ENCODE measurements at regions not wholly inside any gene's neighbourhood (a gene's known extent, or its start where the extent isn't known, plus 50 kb on each side); places are given as distances from the start of the nearest gene placed in this dataset.

DNA sequence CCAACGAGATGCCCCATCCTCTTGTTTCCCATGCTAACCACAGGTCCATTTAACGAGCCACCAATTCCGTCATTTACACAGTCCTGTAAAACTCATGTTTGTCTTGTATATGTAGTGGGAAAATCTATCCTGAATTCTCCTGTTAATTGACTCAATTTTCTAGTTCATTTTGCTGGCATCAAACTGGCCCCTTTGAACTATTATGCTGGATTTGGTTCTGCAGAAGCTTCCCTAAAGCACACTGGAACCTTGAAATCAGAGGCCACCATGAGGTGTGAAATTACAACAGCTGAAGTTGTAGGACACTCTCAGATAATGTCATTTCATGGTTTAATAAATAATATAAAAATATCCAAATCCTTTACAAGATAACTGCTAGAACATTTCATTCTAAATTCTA lies 129.8 kb upstream of the AKR1E2 start:
- ChIA-PET POLR2A (no interaction called here), CTCF (interaction anchor here (0.7 kb wide), 1 partner anchor 20 kb away, joined by 3 read pairs; no protein-coding TSS in a partner anchor)
- Histone ChIP-seq H3K4me1 (ENCODE audit: control insufficient read depth, insufficient read depth, low read length) (no peaks in the 10 kb centered on the region), H3K36me3 (ENCODE audit: control insufficient read depth in 2 of 2, insufficient read depth in 1 of 2, low read length in 2 of 2) (no peaks in the 10 kb centered on the region), H3K9me3 (ENCODE audit: control insufficient read depth, insufficient read depth, low read depth, low read length) (no peaks in the 10 kb centered on the region), H3K4me3 (ENCODE audit: low read depth, low read length) (no peak overlapping the region), H3K27ac (ENCODE audit: extremely low read depth, low read depth, low read length) (no peak overlapping the region)
- no peak for TF ChIP-seq HIC1 (tag by site-specific recombination; IDR thresholded peaks at IDR 0.05)
- TF ChIP-seq ZNF239 (tag by site-specific recombination; IDR thresholded peaks at IDR 0.05) = no peak
- TF ChIP-seq ZNF701 (tag by site-specific recombination; IDR thresholded peaks at IDR 0.05) = no peak
- TF ChIP-seq ZNF561 (tag by site-specific recombination; IDR thresholded peaks at IDR 0.05; ENCODE audit: borderline replicate concordance) = no peak
- TF ChIP-seq, protein P1, sequence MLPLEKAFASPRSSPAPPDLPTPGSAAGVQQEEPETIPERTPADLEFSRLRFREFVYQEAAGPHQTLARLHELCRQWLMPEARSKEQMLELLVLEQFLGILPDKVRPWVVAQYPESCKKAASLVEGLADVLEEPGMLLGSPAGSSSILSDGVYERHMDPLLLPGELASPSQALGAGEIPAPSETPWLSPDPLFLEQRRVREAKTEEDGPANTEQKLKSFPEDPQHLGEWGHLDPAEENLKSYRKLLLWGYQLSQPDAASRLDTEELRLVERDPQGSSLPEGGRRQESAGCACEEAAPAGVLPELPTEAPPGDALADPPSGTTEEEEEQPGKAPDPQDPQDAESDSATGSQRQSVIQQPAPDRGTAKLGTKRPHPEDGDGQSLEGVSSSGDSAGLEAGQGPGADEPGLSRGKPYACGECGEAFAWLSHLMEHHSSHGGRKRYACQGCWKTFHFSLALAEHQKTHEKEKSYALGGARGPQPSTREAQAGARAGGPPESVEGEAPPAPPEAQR (tag by site-specific recombination; IDR thresholded peaks at IDR 0.05) = no peak
- TF ChIP-seq EGR2 (tag by site-specific recombination; IDR thresholded peaks at IDR 0.05; ENCODE audit: low read depth) = no peak
- no peak for TF ChIP-seq ZFHX2 (tag by site-specific recombination; conservative IDR thresholded peaks at IDR 0.05)
- TF ChIP-seq MYNN (tag by site-specific recombination; IDR thresholded peaks at IDR 0.05; ENCODE audit: borderline replicate concordance) = no peak
- TF ChIP-seq ZBTB48 (tag by site-specific recombination; IDR thresholded peaks at IDR 0.05) = no peak
- TF ChIP-seq ZNF302 (tag by site-specific recombination; IDR thresholded peaks at IDR 0.05; ENCODE audit: low read depth) = no peak
- TF ChIP-seq ZNF530 (tag by site-specific recombination; IDR thresholded peaks at IDR 0.05; ENCODE audit: low read depth) = no peak
- TF ChIP-seq ZNF555 (tag by site-specific recombination; conservative IDR thresholded peaks at IDR 0.05) = no peak
- TF ChIP-seq ZNF792 (tag by site-specific recombination; IDR thresholded peaks at IDR 0.05) = no peak

GRCh38 chr10:4693967-4694366 lies 132.0 kb upstream of the AKR1E2 start:
- ChIA-PET POLR2A (interaction anchor here (0.7 kb wide), 1 partner anchor 31 kb away, joined by 3 read pairs; no protein-coding TSS in a partner anchor), CTCF (interaction anchor here (0.5 kb wide), 1 partner anchor 12 kb away, joined by 3 read pairs; no protein-coding TSS in a partner anchor)
- TF ChIP-seq SP7 (tag by site-specific recombination; IDR thresholded peaks at IDR 0.05) (no peak), MEIS1 (CRISPR knock-in tag; IDR thresholded peaks at IDR 0.05; ENCODE audit: borderline replicate concordance) (no peak), ZNF146 (tag by site-specific recombination; IDR thresholded peaks at IDR 0.05) (no peak), ZNF555 (tag by site-specific recombination; conservative IDR thresholded peaks at IDR 0.05) (no peak), ZNF561 (tag by site-specific recombination; IDR thresholded peaks at IDR 0.05; ENCODE audit: borderline replicate concordance) (no peak), PATZ1 (tag by site-specific recombination; IDR thresholded peaks at IDR 0.05) (no peak), ZNF37A (tag by site-specific recombination; IDR thresholded peaks at IDR 0.05) (no peak), HOXA7 (CRISPR knock-in tag; IDR thresholded peaks at IDR 0.05; ENCODE audit: borderline replicate concordance) (no peak), ZSCAN30 (tag by site-specific recombination; IDR thresholded peaks at IDR 0.05) (no peak), GLI2 (tag by site-specific recombination; IDR thresholded peaks at IDR 0.05; ENCODE audit: borderline replicate concordance, low read depth) (no peak)
- TF ChIP-seq, protein P2, sequence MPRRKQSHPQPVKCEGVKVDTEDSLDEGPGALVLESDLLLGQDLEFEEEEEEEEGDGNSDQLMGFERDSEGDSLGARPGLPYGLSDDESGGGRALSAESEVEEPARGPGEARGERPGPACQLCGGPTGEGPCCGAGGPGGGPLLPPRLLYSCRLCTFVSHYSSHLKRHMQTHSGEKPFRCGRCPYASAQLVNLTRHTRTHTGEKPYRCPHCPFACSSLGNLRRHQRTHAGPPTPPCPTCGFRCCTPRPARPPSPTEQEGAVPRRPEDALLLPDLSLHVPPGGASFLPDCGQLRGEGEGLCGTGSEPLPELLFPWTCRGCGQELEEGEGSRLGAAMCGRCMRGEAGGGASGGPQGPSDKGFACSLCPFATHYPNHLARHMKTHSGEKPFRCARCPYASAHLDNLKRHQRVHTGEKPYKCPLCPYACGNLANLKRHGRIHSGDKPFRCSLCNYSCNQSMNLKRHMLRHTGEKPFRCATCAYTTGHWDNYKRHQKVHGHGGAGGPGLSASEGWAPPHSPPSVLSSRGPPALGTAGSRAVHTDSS (tag by site-specific recombination; IDR thresholded peaks at IDR 0.05) = no peak
- TF ChIP-seq, protein P3, sequence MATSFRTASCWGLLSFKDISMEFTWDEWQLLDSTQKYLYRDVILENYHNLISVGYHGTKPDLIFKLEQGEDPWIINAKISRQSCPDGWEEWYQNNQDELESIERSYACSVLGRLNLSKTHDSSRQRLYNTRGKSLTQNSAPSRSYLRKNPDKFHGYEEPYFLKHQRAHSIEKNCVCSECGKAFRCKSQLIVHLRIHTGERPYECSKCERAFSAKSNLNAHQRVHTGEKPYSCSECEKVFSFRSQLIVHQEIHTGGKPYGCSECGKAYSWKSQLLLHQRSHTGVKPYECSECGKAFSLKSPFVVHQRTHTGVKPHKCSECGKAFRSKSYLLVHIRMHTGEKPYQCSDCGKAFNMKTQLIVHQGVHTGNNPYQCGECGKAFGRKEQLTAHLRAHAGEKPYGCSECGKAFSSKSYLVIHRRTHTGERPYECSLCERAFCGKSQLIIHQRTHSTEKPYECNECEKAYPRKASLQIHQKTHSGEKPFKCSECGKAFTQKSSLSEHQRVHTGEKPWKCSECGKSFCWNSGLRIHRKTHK (tag by site-specific recombination; IDR thresholded peaks at IDR 0.05) = no peak
- Histone ChIP-seq H3K4me1 (ENCODE audit: control insufficient read depth, insufficient read depth, low read length) (no peaks in the 10 kb centered on the region), H3K9me3 (ENCODE audit: control insufficient read depth, insufficient read depth, low read depth, low read length) (no peaks in the 10 kb centered on the region), H3K36me3 (ENCODE audit: control insufficient read depth in 2 of 2, insufficient read depth in 1 of 2, low read length in 2 of 2) (no peaks in the 10 kb centered on the region), H3K27ac (ENCODE audit: extremely low read depth, low read depth, low read length) (no peak overlapping the region), H3K4me3 (ENCODE audit: low read depth, low read length) (no peak overlapping the region)
